Peyer's patch (tissue), 4 donors: ENCODE measurements at regions not wholly inside any gene's neighbourhood (a gene's known extent, or its start where the extent isn't known, plus 50 kb on each side); places are given as distances from the start of the nearest gene placed in this dataset.

Source experiments
- DNase-seq, 3 donors: peaks; one replicate each; pipeline ENCODE4 v3.0.0-alpha.2; 2017 to 2019
- H3K27ac ChIP-seq, 4 donors: fragments of 200-600 bp; sonication (generic); one replicate each; pipeline ENCODE4 v1.5.1; 2016 to 2019
- H3K27me3 ChIP-seq, 2 donors: fragments of 200-600 bp; sonication (generic); one replicate each; pipeline ENCODE4 v1.5.1; 2019
- H3K36me3 ChIP-seq, 3 donors: fragments of 200-600 bp; sonication (generic); one replicate each; pipeline ENCODE4 v1.5.1; 2016 to 2019
- H3K4me1 ChIP-seq, 4 donors: fragments of 200-600 bp; sonication (generic); one replicate each; pipeline ENCODE4 v1.5.1; 2016 to 2019
- H3K4me3 ChIP-seq, 4 donors: fragments of 200-600 bp; sonication (generic); 1 replicate in 3 of 4; 2 replicates in 1 of 4; pipeline ENCODE4 v1.5.1; 2016 to 2019; ENCODE audit warnings: mild to moderate bottlenecking in 1 of 4
- H3K9me3 ChIP-seq, 4 donors: fragments of 200-600 bp; sonication (generic); one replicate each; pipeline ENCODE4 v1.5.1; 2016 to 2019; ENCODE audit warnings: mild to moderate bottlenecking in 1 of 4
- CTCF ChIP-seq, 6 experiments: fragments of 450-650 bp in 4 of 6; fragments of 200-600 bp in 2 of 6; sonication (generic) in 1 of 6; IDR thresholded peaks; one replicate each; pipeline ENCODE4 v1.5.1; 2017 to 2019; ENCODE audit warnings: antibody characterized with exemption in 6 of 6, mild to moderate bottlenecking in 3 of 6, moderate library complexity in 1 of 6
- POLR2A ChIP-seq, 2 donors: fragments of 450-650 bp; IDR thresholded peaks; one replicate each; pipeline ENCODE4 v1.5.1; 2017; ENCODE audit warnings: antibody characterized with exemption in 2 of 2, mild to moderate bottlenecking in 2 of 2, moderate library complexity in 2 of 2

GRCh38 chr15:31151301-31152233 lies 50.0 kb upstream of the TRPM1 start:
- Histone ChIP-seq H3K4me1 (no peaks in the 10 kb centered on the region), H3K36me3 (no peaks in the 10 kb centered on the region), H3K27ac (no peak overlapping the region), H3K27me3 (no peaks in the 10 kb centered on the region), H3K9me3 (no peaks in the 10 kb centered on the region), H3K4me3 (no peak overlapping the region)
- TF ChIP-seq POLR2A (IDR thresholded peaks at IDR 0.05) (no peak), CTCF (IDR thresholded peaks at IDR 0.05) (no peak)
- peak in 1 of 3 donors; percentile 17 for DNase-seq

GRCh38 chr15:31153531-31153930 lies 52.0 kb upstream of the TRPM1 start:
- H3K9me3 ChIP-seq, result no peaks in the 10 kb centered on the region
- TF ChIP-seq CTCF (IDR thresholded peaks at IDR 0.05) (no peak), POLR2A (IDR thresholded peaks at IDR 0.05) (no peak)

DNA sequence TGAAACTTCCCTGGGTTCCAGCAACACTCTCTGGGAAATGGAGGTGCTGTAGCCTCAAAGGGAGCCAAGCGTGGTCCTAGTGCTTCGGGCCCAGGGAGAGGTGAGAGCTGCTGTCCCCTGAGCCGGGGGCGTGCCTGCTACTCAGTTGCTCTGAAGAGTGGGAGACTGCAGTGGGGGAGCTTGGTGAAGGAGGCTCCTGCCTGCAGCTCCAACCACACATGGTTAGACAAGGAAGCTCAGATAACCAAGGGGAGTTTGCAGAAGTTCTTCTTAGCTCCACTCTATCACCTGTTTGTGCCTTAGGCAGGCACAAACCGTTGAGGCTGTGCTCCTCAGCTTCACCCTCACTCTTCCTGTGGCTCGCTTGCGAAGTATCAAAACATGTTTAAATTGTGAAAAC lies 53.6 kb upstream of the TRPM1 start:
- Histone ChIP-seq H3K27me3 (no peaks in the 10 kb centered on the region), H3K4me1 (no peaks in the 10 kb centered on the region), H3K27ac (no peak overlapping the region), H3K36me3 (no peaks in the 10 kb centered on the region), H3K4me3 (no peak overlapping the region), H3K9me3 (no peaks in the 10 kb centered on the region)
- TF ChIP-seq POLR2A (IDR thresholded peaks at IDR 0.05) (no peak), CTCF (IDR thresholded peaks at IDR 0.05) (no peak)
- no peak for DNase-seq

More at GRCh38 chr15:31153531-31153930, 52.0 kb upstream of the TRPM1 start:
- Histone ChIP-seq H3K27me3 (no peaks in the 10 kb centered on the region), H3K36me3 (no peaks in the 10 kb centered on the region), H3K4me1 (no peaks in the 10 kb centered on the region), H3K27ac (no peak overlapping the region), H3K4me3 (no peak overlapping the region)
- peak in 1 of 3 donors; percentile 22 for DNase-seq

DNA sequence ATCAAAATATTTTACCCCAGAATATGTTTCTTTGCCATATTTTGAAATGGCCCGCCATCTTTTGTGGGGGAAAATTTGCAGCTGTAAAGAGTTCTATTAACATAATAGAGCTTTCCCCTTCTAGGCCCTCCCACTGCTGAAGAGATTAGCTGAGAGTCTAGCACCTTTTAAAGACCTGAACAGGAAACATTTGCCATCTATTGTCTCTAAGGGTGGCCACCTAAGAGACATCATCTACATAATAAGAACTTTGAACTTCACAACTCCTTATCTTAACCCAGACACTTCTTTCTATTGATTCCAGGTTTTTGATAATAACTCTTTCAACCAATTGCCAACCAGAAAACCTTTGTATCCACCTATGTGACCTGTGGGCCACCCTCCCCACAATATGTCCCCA lies 54.7 kb upstream of the TRPM1 start:
- DNase-seq, result no peak
- Histone ChIP-seq H3K4me1 (no peaks in the 10 kb centered on the region), H3K36me3 (no peaks in the 10 kb centered on the region), H3K9me3 (no peaks in the 10 kb centered on the region), H3K27me3 (no peaks in the 10 kb centered on the region), H3K4me3 (no peak overlapping the region), H3K27ac (no peak overlapping the region)
- TF ChIP-seq POLR2A (IDR thresholded peaks at IDR 0.05) (no peak), CTCF (IDR thresholded peaks at IDR 0.05) (no peak)

- no peak overlapping the region for H3K4me3 ChIP-seq
- no peak overlapping the region for H3K27ac ChIP-seq
- H3K4me1 ChIP-seq, result no peaks in the 10 kb centered on the region
- no peak for DNase-seq
- no peaks in the 10 kb centered on the region for H3K36me3 ChIP-seq
- no peaks in the 10 kb centered on the region for H3K9me3 ChIP-seq
- no peaks in the 10 kb centered on the region for H3K27me3 ChIP-seq
- TF ChIP-seq CTCF (IDR thresholded peaks at IDR 0.05) (no peak), POLR2A (IDR thresholded peaks at IDR 0.05) (no peak)
These were observed 55.3 kb upstream of the TRPM1 start for GRCh38 chr15:31156808-31157207.
